ENCODE measurements at regions not wholly inside any gene's neighbourhood (a gene's known extent, or its start where the extent isn't known, plus 50 kb on each side); places are given as distances from the start of the nearest gene placed in this dataset.

- no peak for TF ChIP-seq CTCF (IDR thresholded peaks at IDR 0.05)
- no peak for TF ChIP-seq POLR2A (IDR thresholded peaks at IDR 0.05)
These were observed 1352.2 kb downstream of the SUCLG1 start for GRCh38 chr2:83106853-83107252.

Measured in testis (tissue), 2 donors.